WTC11 (cell line): ENCODE measurements at regions not wholly inside any gene's neighbourhood (a gene's known extent, or its start where the extent isn't known, plus 50 kb on each side); places are given as distances from the start of the nearest gene placed in this dataset.

Source experiments
- ATAC-seq: fragments of 200-7000 bp; cut with Tn5 transposase; 2 replicates; pipeline ENCODE4 v1.10.0; 2021; ENCODE audit warnings: mild to moderate bottlenecking, moderate library complexity
- CTCF ChIA-PET: fragments of 300-600 bp; sonication (Branson Sonifier 250); formaldehyde crosslinking; loops from one replicate; lab custom pipeline; 2021; ENCODE audit warnings: antibody characterized with exemption; lab: Charles Lee
- POLR2A ChIA-PET: fragments of 350-600 bp; sonication (Branson Sonifier 250); formaldehyde crosslinking; loops from one replicate; lab custom pipeline; 2021; ENCODE audit warnings: antibody characterized with exemption; lab: Charles Lee
- DNase-seq: peaks from one replicate; pipeline ENCODE4 v3.0.0; 2021; ENCODE audit warnings: low spot score
- H3K27ac Mint-ChIP-seq: 2 replicates; pipeline ENCODE4 v1.8.0; 2021; ENCODE audit warnings: mixed read lengths
- H3K27me3 Mint-ChIP-seq: 2 replicates; pipeline ENCODE4 v1.8.0; 2021; ENCODE audit warnings: low read depth, mild to moderate bottlenecking, moderate library complexity, mixed read lengths
- H3K36me3 Mint-ChIP-seq: 2 replicates; pipeline ENCODE4 v1.8.0; 2021; ENCODE audit warnings: mixed read lengths
- H3K4me1 Mint-ChIP-seq: 2 replicates; pipeline ENCODE4 v1.8.0; 2022; ENCODE audit warnings: mixed read lengths
- H3K4me3 Mint-ChIP-seq: 2 replicates; pipeline ENCODE4 v1.8.0; 2021; ENCODE audit warnings: mild to moderate bottlenecking, moderate library complexity, mixed read lengths
- H3K9me3 Mint-ChIP-seq: 2 replicates; pipeline ENCODE4 v1.8.0; 2021; ENCODE audit warnings: mixed read lengths
- AFF4 ChIP-seq: sonication (generic); formaldehyde crosslinking; IDR thresholded peaks from 2 replicates; pipeline ENCODE4 v1.8.1; 2023; ENCODE audit warnings: mild to moderate bottlenecking, missing genetic modification reagents, borderline replicate concordance
- CDX4 ChIP-seq: fragments of 250-450 bp; sonication (Bioruptor Pico); IDR thresholded peaks from 2 replicates; pipeline ENCODE4 v1.9.0; 2021; ENCODE audit warnings: moderate library complexity, mild to moderate bottlenecking, inconsistent platforms, borderline replicate concordance
- CREM ChIP-seq: sonication (generic); formaldehyde crosslinking; IDR thresholded peaks from 2 replicates; pipeline ENCODE4 v1.8.1; 2022; ENCODE audit warnings: mild to moderate bottlenecking, missing genetic modification reagents, moderate library complexity
- EMX1 ChIP-seq: fragments of 250-450 bp; sonication (Bioruptor Pico); IDR thresholded peaks from 2 replicates; pipeline ENCODE4 v1.8.0; 2021; ENCODE audit warnings: mild to moderate bottlenecking
- FOXP1 ChIP-seq: sonication (generic); formaldehyde crosslinking; IDR thresholded peaks from 2 replicates; pipeline ENCODE4 v1.8.0; 2022; ENCODE audit warnings: missing genetic modification reagents, mild to moderate bottlenecking, moderate library complexity, borderline replicate concordance
- IRF2 ChIP-seq: sonication (generic); formaldehyde crosslinking; IDR thresholded peaks from 2 replicates; pipeline ENCODE4 v1.8.0; 2022; ENCODE audit warnings: low read depth, missing genetic modification reagents, borderline replicate concordance
- NFE2L1 ChIP-seq: sonication (generic); formaldehyde crosslinking; IDR thresholded peaks from 2 replicates; pipeline ENCODE4 v1.8.1; 2023; ENCODE audit warnings: missing genetic modification reagents
- NR2C2 ChIP-seq: sonication (generic); formaldehyde crosslinking; IDR thresholded peaks from 2 replicates; pipeline ENCODE4 v1.8.0; 2022; ENCODE audit warnings: mild to moderate bottlenecking, missing genetic modification reagents
- NR3C1 ChIP-seq: sonication (generic); formaldehyde crosslinking; conservative IDR thresholded peaks from 2 replicates; pipeline ENCODE4 v1.8.1; 2023; ENCODE audit warnings: low read depth, mild to moderate bottlenecking, missing genetic modification reagents
- SMAD4 ChIP-seq: sonication (generic); formaldehyde crosslinking; IDR thresholded peaks from 2 replicates; pipeline ENCODE4 v1.8.0; 2022; ENCODE audit warnings: mild to moderate bottlenecking, missing genetic modification reagents
- SP1 ChIP-seq: sonication (generic); formaldehyde crosslinking; conservative IDR thresholded peaks from 2 replicates; pipeline ENCODE4 v1.8.1; 2022; ENCODE audit warnings: missing genetic modification reagents
- ZNF671 ChIP-seq: fragments of 250-450 bp; sonication (Bioruptor Pico); IDR thresholded peaks from 2 replicates; pipeline ENCODE4 v1.8.0; 2021; ENCODE audit warnings: mild to moderate bottlenecking
- TF ChIP-seq, protein P1 (sequence below): sonication (generic); formaldehyde crosslinking; IDR thresholded peaks from 2 replicates; pipeline ENCODE4 v1.8.1; 2022; ENCODE audit warnings: missing genetic modification reagents, borderline replicate concordance
- TF ChIP-seq, protein P2 (sequence below): sonication (generic); formaldehyde crosslinking; IDR thresholded peaks from 2 replicates; pipeline ENCODE4 v1.8.1; 2022; ENCODE audit warnings: mild to moderate bottlenecking, moderate library complexity, missing genetic modification reagents
- TF ChIP-seq, protein P3 (sequence below): fragments of 250-450 bp; sonication (Bioruptor Pico); IDR thresholded peaks from 2 replicates; pipeline ENCODE4 v1.8.0; 2021; ENCODE audit warnings: mild to moderate bottlenecking
- TF ChIP-seq, protein P4 (sequence below): fragments of 250-450 bp; sonication (Bioruptor Pico); IDR thresholded peaks from 2 replicates; pipeline ENCODE4 v1.9.0; 2021; ENCODE audit warnings: mild to moderate bottlenecking
- TF ChIP-seq, protein P5 (sequence below): fragments of 250-450 bp; sonication (Bioruptor Pico); conservative IDR thresholded peaks from 2 replicates; pipeline ENCODE4 v1.9.0; 2021; ENCODE audit warnings: mild to moderate bottlenecking
- TF ChIP-seq, protein P6 (sequence below): sonication (generic); formaldehyde crosslinking; IDR thresholded peaks from 2 replicates; pipeline ENCODE4 v1.8.0; 2022; ENCODE audit warnings: mild to moderate bottlenecking, missing genetic modification reagents
- TF ChIP-seq, protein P7 (sequence below): sonication (generic); formaldehyde crosslinking; IDR thresholded peaks from 2 replicates; pipeline ENCODE4 v1.8.0; 2022; ENCODE audit warnings: mild to moderate bottlenecking, missing genetic modification reagents

GRCh38 chr1:216843409-216843808 lies 120.2 kb upstream of the ESRRG start:
- Mint-ChIP-seq H3K36me3 (no peaks in the 10 kb centered on the region), H3K9me3 (peaks cover 11% of the 10 kb centered on the region), H3K4me1 (peaks cover 2% of the 10 kb centered on the region; the same call in 1 of the 2 replicates), H3K27me3 (no peaks in the 10 kb centered on the region), H3K27ac (no peak overlapping the region), H3K4me3 (no peak overlapping the region)
- DNase-seq (no peak), ATAC-seq (no peak)
- CTCF ChIA-PET, result no interaction called here
- TF ChIP-seq NFE2L1 (CRISPR knock-in tag) (no peak), NR2C2 (no peak), IRF2 (CRISPR knock-in tag) (no peak), SMAD4 (no peak), FOXP1 (CRISPR knock-in tag) (no peak), CDX4 (CRISPR knock-in tag) (no peak), AFF4 (CRISPR knock-in tag) (no peak), NR3C1 (CRISPR knock-in tag) (no peak), ZNF671 (no peak), EMX1 (CRISPR knock-in tag) (no peak)
- TF ChIP-seq, protein P1, sequence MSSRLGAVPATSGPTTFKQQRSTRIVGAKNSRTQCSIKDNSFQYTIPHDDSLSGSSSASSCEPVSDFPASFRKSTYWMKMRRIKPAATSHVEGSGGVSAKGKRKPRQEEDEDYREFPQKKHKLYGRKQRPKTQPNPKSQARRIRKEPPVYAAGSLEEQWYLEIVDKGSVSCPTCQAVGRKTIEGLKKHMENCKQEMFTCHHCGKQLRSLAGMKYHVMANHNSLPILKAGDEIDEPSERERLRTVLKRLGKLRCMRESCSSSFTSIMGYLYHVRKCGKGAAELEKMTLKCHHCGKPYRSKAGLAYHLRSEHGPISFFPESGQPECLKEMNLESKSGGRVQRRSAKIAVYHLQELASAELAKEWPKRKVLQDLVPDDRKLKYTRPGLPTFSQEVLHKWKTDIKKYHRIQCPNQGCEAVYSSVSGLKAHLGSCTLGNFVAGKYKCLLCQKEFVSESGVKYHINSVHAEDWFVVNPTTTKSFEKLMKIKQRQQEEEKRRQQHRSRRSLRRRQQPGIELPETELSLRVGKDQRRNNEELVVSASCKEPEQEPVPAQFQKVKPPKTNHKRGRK (CRISPR knock-in tag), result no peak
- POLR2A ChIA-PET, result no interaction called here

- H3K36me3 Mint-ChIP-seq, result no peaks in the 10 kb centered on the region
- POLR2A ChIA-PET, result interaction anchor here (0.7 kb wide), 1 partner anchor 311 kb away, joined by 3 read pairs; no protein-coding TSS in a partner anchor
- TF ChIP-seq CREM (CRISPR knock-in tag) (no peak), NR2C2 (no peak), IRF2 (CRISPR knock-in tag) (no peak), NR3C1 (CRISPR knock-in tag) (no peak), ZNF671 (no peak), SP1 (CRISPR knock-in tag) (no peak)
- TF ChIP-seq, protein P2, sequence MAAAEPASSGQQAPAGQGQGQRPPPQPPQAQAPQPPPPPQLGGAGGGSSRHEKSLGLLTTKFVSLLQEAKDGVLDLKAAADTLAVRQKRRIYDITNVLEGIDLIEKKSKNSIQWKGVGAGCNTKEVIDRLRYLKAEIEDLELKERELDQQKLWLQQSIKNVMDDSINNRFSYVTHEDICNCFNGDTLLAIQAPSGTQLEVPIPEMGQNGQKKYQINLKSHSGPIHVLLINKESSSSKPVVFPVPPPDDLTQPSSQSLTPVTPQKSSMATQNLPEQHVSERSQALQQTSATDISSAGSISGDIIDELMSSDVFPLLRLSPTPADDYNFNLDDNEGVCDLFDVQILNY (CRISPR knock-in tag), result no peak
- TF ChIP-seq, protein P3, sequence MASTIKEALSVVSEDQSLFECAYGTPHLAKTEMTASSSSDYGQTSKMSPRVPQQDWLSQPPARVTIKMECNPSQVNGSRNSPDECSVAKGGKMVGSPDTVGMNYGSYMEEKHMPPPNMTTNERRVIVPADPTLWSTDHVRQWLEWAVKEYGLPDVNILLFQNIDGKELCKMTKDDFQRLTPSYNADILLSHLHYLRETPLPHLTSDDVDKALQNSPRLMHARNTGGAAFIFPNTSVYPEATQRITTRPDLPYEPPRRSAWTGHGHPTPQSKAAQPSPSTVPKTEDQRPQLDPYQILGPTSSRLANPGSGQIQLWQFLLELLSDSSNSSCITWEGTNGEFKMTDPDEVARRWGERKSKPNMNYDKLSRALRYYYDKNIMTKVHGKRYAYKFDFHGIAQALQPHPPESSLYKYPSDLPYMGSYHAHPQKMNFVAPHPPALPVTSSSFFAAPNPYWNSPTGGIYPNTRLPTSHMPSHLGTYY (CRISPR knock-in tag), result no peak
- TF ChIP-seq, protein P4, sequence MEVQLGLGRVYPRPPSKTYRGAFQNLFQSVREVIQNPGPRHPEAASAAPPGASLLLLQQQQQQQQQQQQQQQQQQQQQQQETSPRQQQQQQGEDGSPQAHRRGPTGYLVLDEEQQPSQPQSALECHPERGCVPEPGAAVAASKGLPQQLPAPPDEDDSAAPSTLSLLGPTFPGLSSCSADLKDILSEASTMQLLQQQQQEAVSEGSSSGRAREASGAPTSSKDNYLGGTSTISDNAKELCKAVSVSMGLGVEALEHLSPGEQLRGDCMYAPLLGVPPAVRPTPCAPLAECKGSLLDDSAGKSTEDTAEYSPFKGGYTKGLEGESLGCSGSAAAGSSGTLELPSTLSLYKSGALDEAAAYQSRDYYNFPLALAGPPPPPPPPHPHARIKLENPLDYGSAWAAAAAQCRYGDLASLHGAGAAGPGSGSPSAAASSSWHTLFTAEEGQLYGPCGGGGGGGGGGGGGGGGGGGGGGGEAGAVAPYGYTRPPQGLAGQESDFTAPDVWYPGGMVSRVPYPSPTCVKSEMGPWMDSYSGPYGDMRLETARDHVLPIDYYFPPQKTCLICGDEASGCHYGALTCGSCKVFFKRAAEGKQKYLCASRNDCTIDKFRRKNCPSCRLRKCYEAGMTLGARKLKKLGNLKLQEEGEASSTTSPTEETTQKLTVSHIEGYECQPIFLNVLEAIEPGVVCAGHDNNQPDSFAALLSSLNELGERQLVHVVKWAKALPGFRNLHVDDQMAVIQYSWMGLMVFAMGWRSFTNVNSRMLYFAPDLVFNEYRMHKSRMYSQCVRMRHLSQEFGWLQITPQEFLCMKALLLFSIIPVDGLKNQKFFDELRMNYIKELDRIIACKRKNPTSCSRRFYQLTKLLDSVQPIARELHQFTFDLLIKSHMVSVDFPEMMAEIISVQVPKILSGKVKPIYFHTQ (CRISPR knock-in tag), result no peak
- TF ChIP-seq, protein P5, sequence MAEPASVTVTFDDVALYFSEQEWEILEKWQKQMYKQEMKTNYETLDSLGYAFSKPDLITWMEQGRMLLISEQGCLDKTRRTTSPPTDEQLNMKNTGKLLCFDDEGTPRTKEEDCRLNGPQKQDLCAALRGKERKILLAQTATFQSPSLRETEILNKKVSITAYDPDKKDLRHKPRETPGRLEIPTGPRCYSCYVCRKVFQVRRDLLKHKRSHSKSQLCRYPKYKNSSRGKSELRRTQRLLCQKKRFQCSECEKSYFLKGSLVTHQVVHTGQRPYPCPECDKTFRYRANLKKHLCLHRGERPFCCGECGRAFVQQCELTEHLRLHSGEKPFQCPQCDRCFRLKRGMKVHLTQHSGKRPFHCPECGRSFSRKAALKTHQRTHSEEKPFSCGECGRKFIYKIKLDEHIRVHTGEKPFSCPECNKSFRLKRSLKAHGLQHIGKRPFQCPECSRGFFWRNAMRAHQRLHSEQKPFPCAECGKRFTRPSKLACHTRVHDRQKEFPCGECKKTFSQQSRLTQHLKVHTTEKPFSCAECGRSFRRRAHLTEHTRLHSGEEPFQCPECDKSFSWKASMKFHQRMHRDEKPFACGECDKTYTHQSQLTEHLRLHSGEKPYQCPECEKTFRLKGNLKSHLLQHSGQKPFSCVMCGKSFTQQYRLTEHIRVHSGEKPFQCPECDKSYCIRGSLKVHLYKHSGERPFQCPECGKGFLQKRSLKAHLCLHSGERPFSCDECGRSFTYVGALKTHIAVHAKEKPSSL (CRISPR knock-in tag), result no peak
- TF ChIP-seq, protein P6, sequence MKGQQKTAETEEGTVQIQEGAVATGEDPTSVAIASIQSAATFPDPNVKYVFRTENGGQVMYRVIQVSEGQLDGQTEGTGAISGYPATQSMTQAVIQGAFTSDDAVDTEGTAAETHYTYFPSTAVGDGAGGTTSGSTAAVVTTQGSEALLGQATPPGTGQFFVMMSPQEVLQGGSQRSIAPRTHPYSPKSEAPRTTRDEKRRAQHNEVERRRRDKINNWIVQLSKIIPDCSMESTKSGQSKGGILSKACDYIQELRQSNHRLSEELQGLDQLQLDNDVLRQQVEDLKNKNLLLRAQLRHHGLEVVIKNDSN, result no peak
- TF ChIP-seq, protein P7, sequence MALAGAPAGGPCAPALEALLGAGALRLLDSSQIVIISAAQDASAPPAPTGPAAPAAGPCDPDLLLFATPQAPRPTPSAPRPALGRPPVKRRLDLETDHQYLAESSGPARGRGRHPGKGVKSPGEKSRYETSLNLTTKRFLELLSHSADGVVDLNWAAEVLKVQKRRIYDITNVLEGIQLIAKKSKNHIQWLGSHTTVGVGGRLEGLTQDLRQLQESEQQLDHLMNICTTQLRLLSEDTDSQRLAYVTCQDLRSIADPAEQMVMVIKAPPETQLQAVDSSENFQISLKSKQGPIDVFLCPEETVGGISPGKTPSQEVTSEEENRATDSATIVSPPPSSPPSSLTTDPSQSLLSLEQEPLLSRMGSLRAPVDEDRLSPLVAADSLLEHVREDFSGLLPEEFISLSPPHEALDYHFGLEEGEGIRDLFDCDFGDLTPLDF (CRISPR knock-in tag), result no peak
Measured at GRCh38 chr1:216841165-216841564, 117.9 kb upstream of the ESRRG start.

More at GRCh38 chr1:216841165-216841564, 117.9 kb upstream of the ESRRG start:
- Mint-ChIP-seq H3K4me1 (peaks cover 6% of the 10 kb centered on the region), H3K9me3 (peaks cover 11% of the 10 kb centered on the region), H3K4me3 (no peak overlapping the region), H3K27ac (no peak overlapping the region), H3K27me3 (no peaks in the 10 kb centered on the region)
- ATAC-seq, result no peak
- CTCF ChIA-PET, result no interaction called here
- no peak for DNase-seq
